ENCODE measurements at regions not wholly inside any gene's neighbourhood (a gene's known extent, or its start where the extent isn't known, plus 50 kb on each side); places are given as distances from the start of the nearest gene placed in this dataset.

- no peaks in the 10 kb centered on the region for H3K4me1 ChIP-seq (ENCODE audit: low read length)
- H3K79me2 ChIP-seq (ENCODE audit: low read length): no peaks in the 10 kb centered on the region
- no peak overlapping the region for H3K9ac ChIP-seq (ENCODE audit: low read length)
- no peak for DNase-seq
- H3K4me3 ChIP-seq (ENCODE audit: low read length): no peak overlapping the region
- H3K9me2 ChIP-seq (replicated peaks; ENCODE audit: insufficient read depth, low read length): no peaks in the 10 kb centered on the region
- no peak overlapping the region for H3K4me2 ChIP-seq (ENCODE audit: low read depth, low read length)
- no peaks in the 10 kb centered on the region for H3K27me3 ChIP-seq (replicated peaks; ENCODE audit: insufficient read depth, low read length)
- H3F3A ChIP-seq (ENCODE audit: insufficient read depth, low read length): no peaks in the 10 kb centered on the region
- no peak overlapping the region for H3K27ac ChIP-seq (ENCODE audit: low read length)
- no peaks in the 10 kb centered on the region for H3K9me3 ChIP-seq (replicated peaks; ENCODE audit: insufficient read depth, low read length)
- no peaks in the 10 kb centered on the region for H3K36me3 ChIP-seq (replicated peaks; ENCODE audit: insufficient read depth, low read length)
- no peak for TF ChIP-seq CTCF (IDR thresholded peaks at IDR 0.05; ENCODE audit: low read length)
- TF ChIP-seq EZH2phosphoT487 (IDR thresholded peaks at IDR 0.05; ENCODE audit: low read length): no peak
- TF ChIP-seq EZH2 (optimal IDR thresholded peaks at IDR 0.05; ENCODE audit: low read depth, low read length): no peak
- H4K20me1 ChIP-seq (ENCODE audit: insufficient read depth, low read length): no peaks in the 10 kb centered on the region
- no peak overlapping the region for H2AFZ ChIP-seq (ENCODE audit: low read length)
Measured at GRCh38 chr6:141261672-141262060, 871.1 kb upstream of the GJE1 start.

- Histone ChIP-seq H2AFZ (ENCODE audit: low read length) (no peak overlapping the region), H3K9me2 (replicated peaks; ENCODE audit: insufficient read depth, low read length) (no peaks in the 10 kb centered on the region), H3K36me3 (replicated peaks; ENCODE audit: insufficient read depth, low read length) (no peaks in the 10 kb centered on the region), H3K79me2 (ENCODE audit: low read length) (no peaks in the 10 kb centered on the region), H3K27me3 (replicated peaks; ENCODE audit: insufficient read depth, low read length) (no peaks in the 10 kb centered on the region), H3K4me2 (ENCODE audit: low read depth, low read length) (no peak overlapping the region), H3K9ac (ENCODE audit: low read length) (no peak overlapping the region), H3K4me1 (ENCODE audit: low read length) (no peaks in the 10 kb centered on the region), H3K9me3 (replicated peaks; ENCODE audit: insufficient read depth, low read length) (no peaks in the 10 kb centered on the region), H3K4me3 (ENCODE audit: low read length) (no peak overlapping the region), H3F3A (ENCODE audit: insufficient read depth, low read length) (no peaks in the 10 kb centered on the region), H4K20me1 (ENCODE audit: insufficient read depth, low read length) (no peaks in the 10 kb centered on the region), H3K27ac (ENCODE audit: low read length) (no peak overlapping the region)
- DNase-seq: no peak
- TF ChIP-seq EZH2 (optimal IDR thresholded peaks at IDR 0.05; ENCODE audit: low read depth, low read length) (no peak), CTCF (IDR thresholded peaks at IDR 0.05; ENCODE audit: low read length) (no peak)
Measured at GRCh38 chr6:141261016-141261671, 871.6 kb upstream of the GJE1 start.

GRCh38 chr6:141260627-141261015 is 872.1 kb upstream of the GJE1 start:
- TF ChIP-seq CTCF (IDR thresholded peaks at IDR 0.05; ENCODE audit: low read length): no peak
- Histone ChIP-seq H3K27ac (ENCODE audit: low read length) (no peak overlapping the region), H3K9me3 (replicated peaks; ENCODE audit: insufficient read depth, low read length) (no peaks in the 10 kb centered on the region), H3K9me2 (replicated peaks; ENCODE audit: insufficient read depth, low read length) (no peaks in the 10 kb centered on the region), H3K4me3 (ENCODE audit: low read length) (no peak overlapping the region), H2AFZ (ENCODE audit: low read length) (no peak overlapping the region), H3K4me2 (ENCODE audit: low read depth, low read length) (no peak overlapping the region), H4K20me1 (ENCODE audit: insufficient read depth, low read length) (no peaks in the 10 kb centered on the region), H3K79me2 (ENCODE audit: low read length) (no peaks in the 10 kb centered on the region), H3K36me3 (replicated peaks; ENCODE audit: insufficient read depth, low read length) (no peaks in the 10 kb centered on the region), H3K27me3 (replicated peaks; ENCODE audit: insufficient read depth, low read length) (no peaks in the 10 kb centered on the region), H3K4me1 (ENCODE audit: low read length) (no peaks in the 10 kb centered on the region), H3F3A (ENCODE audit: insufficient read depth, low read length) (no peaks in the 10 kb centered on the region), H3K9ac (ENCODE audit: low read length) (no peak overlapping the region)
- DNase-seq: no peak
